GM12878 (cell line): ENCODE measurements at regions not wholly inside any gene's neighbourhood (a gene's known extent, or its start where the extent isn't known, plus 50 kb on each side); places are given as distances from the start of the nearest gene placed in this dataset.
A peak's percentile ranks its signal among the peaks of the same experiment; 100 is the strongest.

ENCODE experiments used
- ATAC-seq: fragments of 200-7000 bp; cut with Tn5 transposase; 3 replicates; pipeline ENCODE4 v1.9.1; 2020; ENCODE audit warnings: mild to moderate bottlenecking, moderate library complexity
- BruUV-seq: library from RNA; stranded (reverse); fragments of 400-500 nt; replicated peaks from 2 replicates; lab custom pipeline; 2021; lab: Mats Ljungman, UMichigan
- CTCF ChIA-PET: fragments of 300-600 bp; sonication (Branson Sonifier 250); formaldehyde crosslinking; extraction: SDS; loops from one replicate; lab custom pipeline; 2021; ENCODE audit warnings: inconsistent platforms; lab: Yijun Ruan, JAX
- POLR2A ChIA-PET: fragments of 350-600 bp; formaldehyde crosslinking; extraction: SDS; loops from one replicate; lab custom pipeline; 2021; ENCODE audit warnings: inconsistent platforms; lab: Charles Lee
- RAD21 ChIA-PET: fragments of 300-600 bp; sonication (Branson Sonifier 250); formaldehyde crosslinking; loops from one replicate; lab custom pipeline; 2023; ENCODE audit warnings: antibody characterized with exemption; ENCODE audit not compliant: unreplicated experiment; lab: Charles Lee
- SMC1A ChIA-PET: fragments of 300-600 bp; sonication (Branson Sonifier 250); formaldehyde crosslinking; loops from one replicate; lab custom pipeline; 2023; ENCODE audit not compliant: unreplicated experiment, uncharacterized antibody; lab: Charles Lee
- DNase-seq: peaks from one replicate; pipeline ENCODE4 v3.0.0-alpha.2; 2011; ENCODE audit warnings: low read depth, low spot score
- FAIRE-seq: peaks from 3 replicates; lab custom pipeline; 2011; peaks lifted over from hg19 to GRCh38; lab: Jason Lieb, UNC
- H2AFZ ChIP-seq: 2 replicates; pipeline ENCODE4 v1.6.0; 2011; ENCODE audit warnings: low read depth, low read length, control low read depth; ENCODE audit not compliant: control insufficient read depth
- H3K27ac ChIP-seq: 2 replicates; pipeline ENCODE4 v1.5.1; 2011; ENCODE audit warnings: control low read depth; ENCODE audit not compliant: control insufficient read depth, insufficient read depth
- H3K27me3 ChIP-seq, 2 experiments: replicated peaks in 1 of 2; 2 replicates each; pipeline versions ENCODE4 v1.6.0 to v1.6.1; 2011; ENCODE audit warnings: low read length in 1 of 2; ENCODE audit not compliant: control insufficient read depth in 2 of 2, insufficient read depth in 2 of 2
- H3K36me3 ChIP-seq, 2 experiments: 2 replicates each; pipeline ENCODE4 v1.5.1; 2011; ENCODE audit warnings: low read length in 1 of 2; ENCODE audit not compliant: control insufficient read depth in 2 of 2, insufficient read depth in 2 of 2
- H3K4me1 ChIP-seq: 2 replicates; pipeline ENCODE4 v1.6.1; 2011; ENCODE audit warnings: mild to moderate bottlenecking, low read length, moderate library complexity, mixed read lengths; ENCODE audit not compliant: control insufficient read depth, insufficient read depth
- H3K4me2 ChIP-seq: 2 replicates; pipeline ENCODE4 v1.6.0; 2011; ENCODE audit warnings: control low read depth; ENCODE audit not compliant: control insufficient read depth, insufficient read depth
- H3K4me3 ChIP-seq: fragments of 200-600 bp; sonication (generic); 2 replicates; pipeline ENCODE4 v1.5.1; 2016
- H3K79me2 ChIP-seq: 2 replicates; pipeline ENCODE4 v1.6.0; 2011; ENCODE audit warnings: low read length; ENCODE audit not compliant: control insufficient read depth, insufficient read depth
- H3K9ac ChIP-seq: 2 replicates; pipeline ENCODE4 v1.8.0; 2011; ENCODE audit warnings: low read length, control low read depth, mixed read lengths; ENCODE audit not compliant: control insufficient read depth, insufficient read depth
- H3K9me3 ChIP-seq: replicated peaks from 3 replicates; pipeline ENCODE4 v1.5.1; 2011; ENCODE audit warnings: mild to moderate bottlenecking, low read length; ENCODE audit not compliant: control insufficient read depth, insufficient read depth
- H4K20me1 ChIP-seq: 2 replicates; pipeline ENCODE4 v1.6.0; 2011; ENCODE audit not compliant: control insufficient read depth, insufficient read depth
- RAD21 ChIP-seq: IDR thresholded peaks from 2 replicates; pipeline ENCODE4 v1.6.1; 2011; ENCODE audit warnings: mild to moderate bottlenecking, low read depth, low read length, moderate library complexity; ENCODE audit not compliant: insufficient read depth
- SMC3 ChIP-seq: IDR thresholded peaks from 2 replicates; pipeline ENCODE4 v1.6.1; 2011; ENCODE audit warnings: low read length, improper control_type of control experiment, borderline replicate concordance
- YY1 ChIP-seq: IDR thresholded peaks from 2 replicates; pipeline ENCODE4 v1.6.1; 2011; ENCODE audit warnings: low read depth, mild to moderate bottlenecking, low read length
- WGBS: methylation state at CpG from one replicate; pipeline ENCODE4 v1.1.6; 2016; ENCODE audit warnings: low lambda C conversion rate; ENCODE audit not compliant: insufficient replicate concordance, insufficient coverage; ENCODE audit errors: missing lambda C conversion rate; 5-methylcytosine and 5-hydroxymethylcytosine counted together
- in situ Hi-C: fragments of 300-500 bp; cut with MboI; formaldehyde crosslinking; loops from 9 replicates; pipeline ENCODE4 v1.14.3; 2018; ENCODE audit warnings: mixed read lengths
- intact Hi-C: fragments of 100-400 bp; cut with micrococcal nuclease; formaldehyde crosslinking; loops from one replicate; pipeline ENCODE4 v1.14.2; 2022; ENCODE audit not compliant: unreplicated experiment
- TF ChIP-seq, protein P1 (sequence below): fragments of 450-650 bp; formaldehyde crosslinking; IDR thresholded peaks from 2 replicates; pipeline ENCODE4 v1.5.0; 2022; ENCODE audit warnings: mild to moderate bottlenecking, missing genetic modification characterization
- TF ChIP-seq, protein P2 (sequence below), 3 experiments: IDR thresholded peaks in 2 of 3; conservative IDR thresholded peaks in 1 of 3; 2 replicates each; pipeline ENCODE4 v1.5.1; 2011; ENCODE audit warnings: low read depth in 3 of 3, low read length in 3 of 3, mild to moderate bottlenecking in 3 of 3, control low read depth in 2 of 3, moderate library complexity in 2 of 3, inconsistent platforms in 1 of 3, mixed read lengths in 1 of 3; ENCODE audit not compliant: control insufficient read depth in 2 of 3, insufficient read depth in 1 of 3; ENCODE audit errors: extremely low read depth in 1 of 3

DNA sequence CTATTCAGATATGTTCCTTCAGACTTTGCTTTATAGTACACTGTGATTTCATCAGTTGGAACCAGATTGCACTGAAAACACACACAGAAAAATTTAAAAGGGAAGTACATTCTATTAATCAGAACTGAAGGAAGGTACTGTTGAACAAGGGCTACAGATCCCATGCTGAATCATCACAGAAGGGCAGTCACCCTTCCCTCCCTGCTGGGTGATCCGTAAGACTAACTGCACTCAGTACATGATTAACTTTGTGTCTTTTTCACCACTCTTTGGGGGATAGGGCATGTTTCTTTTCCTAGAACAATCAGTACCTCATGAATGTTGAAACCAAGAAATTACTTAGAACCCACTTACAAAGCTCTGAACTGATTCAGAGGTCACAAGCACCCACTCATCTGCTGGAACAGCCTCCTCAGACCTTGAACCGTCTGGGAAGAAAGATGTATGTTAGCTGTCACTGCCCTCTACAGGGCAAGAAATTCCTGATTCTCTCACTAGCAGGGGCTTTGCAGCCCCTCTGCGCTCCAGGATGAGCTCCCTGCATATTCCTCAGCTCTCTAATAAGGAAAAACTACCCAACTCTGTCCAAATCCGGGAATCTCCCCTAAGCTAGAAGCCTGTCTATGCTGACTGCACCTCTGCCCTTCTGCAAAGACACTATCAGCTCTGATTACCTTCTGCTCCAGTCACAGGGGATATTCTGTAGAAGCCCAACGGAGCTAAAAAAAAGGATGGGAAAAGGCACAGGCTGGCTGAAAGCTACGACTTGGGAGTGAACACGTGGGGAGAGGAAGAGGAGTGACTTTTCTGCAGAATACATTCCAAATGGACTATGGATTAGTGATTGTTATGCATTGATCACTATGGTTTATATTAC, 51.0 kb downstream of the IARS1 start:
- SMC1A ChIA-PET = interaction anchor here (1.3 to 1.6 kb wide), 3 partner anchors 10 to 103 kb away, joined by 3 to 11 read pairs (median 4); no protein-coding TSS in a partner anchor
- Histone ChIP-seq H2AFZ (no peak overlapping the region), H4K20me1 (no peaks in the 10 kb centered on the region), H3K36me3 (peaks cover 35 to 56% of the 10 kb centered on the region in 2 experiments), H3K9me3 (no peaks in the 10 kb centered on the region), H3K4me1 (no peaks in the 10 kb centered on the region), H3K4me2 (no peak overlapping the region), H3K79me2 (no peaks in the 10 kb centered on the region), H3K27ac (no peak overlapping the region), H3K9ac (no peak overlapping the region)
- in situ Hi-C loops = no loop called here
- CTCF ChIA-PET = interaction anchor here (0.7 to 5.7 kb wide), 8 partner anchors 10 to 108 kb away, joined by 3 to 55 read pairs (median 4); no protein-coding TSS in a partner anchor
- POLR2A ChIA-PET = no interaction called here
- 74% methylated on average over 7 of the region's 7 CpGs for WGBS
- RAD21 ChIA-PET = interaction anchor here (1.8 kb wide), 1 partner anchor 103 kb away, joined by 20 read pairs; no protein-coding TSS in a partner anchor
- no TSS peak for BruUV-seq
- FAIRE-seq (no peak), DNase-seq (no peak), ATAC-seq (no peak)
- TF ChIP-seq, protein P1, sequence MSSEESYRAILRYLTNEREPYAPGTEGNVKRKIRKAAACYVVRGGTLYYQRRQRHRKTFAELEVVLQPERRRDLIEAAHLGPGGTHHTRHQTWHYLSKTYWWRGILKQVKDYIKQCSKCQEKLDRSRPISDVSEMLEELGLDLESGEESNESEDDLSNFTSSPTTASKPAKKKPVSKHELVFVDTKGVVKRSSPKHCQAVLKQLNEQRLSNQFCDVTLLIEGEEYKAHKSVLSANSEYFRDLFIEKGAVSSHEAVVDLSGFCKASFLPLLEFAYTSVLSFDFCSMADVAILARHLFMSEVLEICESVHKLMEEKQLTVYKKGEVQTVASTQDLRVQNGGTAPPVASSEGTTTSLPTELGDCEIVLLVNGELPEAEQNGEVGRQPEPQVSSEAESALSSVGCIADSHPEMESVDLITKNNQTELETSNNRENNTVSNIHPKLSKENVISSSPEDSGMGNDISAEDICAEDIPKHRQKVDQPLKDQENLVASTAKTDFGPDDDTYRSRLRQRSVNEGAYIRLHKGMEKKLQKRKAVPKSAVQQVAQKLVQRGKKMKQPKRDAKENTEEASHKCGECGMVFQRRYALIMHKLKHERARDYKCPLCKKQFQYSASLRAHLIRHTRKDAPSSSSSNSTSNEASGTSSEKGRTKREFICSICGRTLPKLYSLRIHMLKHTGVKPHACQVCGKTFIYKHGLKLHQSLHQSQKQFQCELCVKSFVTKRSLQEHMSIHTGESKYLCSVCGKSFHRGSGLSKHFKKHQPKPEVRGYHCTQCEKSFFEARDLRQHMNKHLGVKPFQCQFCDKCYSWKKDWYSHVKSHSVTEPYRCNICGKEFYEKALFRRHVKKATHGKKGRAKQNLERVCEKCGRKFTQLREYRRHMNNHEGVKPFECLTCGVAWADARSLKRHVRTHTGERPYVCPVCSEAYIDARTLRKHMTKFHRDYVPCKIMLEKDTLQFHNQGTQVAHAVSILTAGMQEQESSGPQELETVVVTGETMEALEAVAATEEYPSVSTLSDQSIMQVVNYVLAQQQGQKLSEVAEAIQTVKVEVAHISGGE (CRISPR knock-in tag) = no peak
- TF ChIP-seq, protein P2, sequence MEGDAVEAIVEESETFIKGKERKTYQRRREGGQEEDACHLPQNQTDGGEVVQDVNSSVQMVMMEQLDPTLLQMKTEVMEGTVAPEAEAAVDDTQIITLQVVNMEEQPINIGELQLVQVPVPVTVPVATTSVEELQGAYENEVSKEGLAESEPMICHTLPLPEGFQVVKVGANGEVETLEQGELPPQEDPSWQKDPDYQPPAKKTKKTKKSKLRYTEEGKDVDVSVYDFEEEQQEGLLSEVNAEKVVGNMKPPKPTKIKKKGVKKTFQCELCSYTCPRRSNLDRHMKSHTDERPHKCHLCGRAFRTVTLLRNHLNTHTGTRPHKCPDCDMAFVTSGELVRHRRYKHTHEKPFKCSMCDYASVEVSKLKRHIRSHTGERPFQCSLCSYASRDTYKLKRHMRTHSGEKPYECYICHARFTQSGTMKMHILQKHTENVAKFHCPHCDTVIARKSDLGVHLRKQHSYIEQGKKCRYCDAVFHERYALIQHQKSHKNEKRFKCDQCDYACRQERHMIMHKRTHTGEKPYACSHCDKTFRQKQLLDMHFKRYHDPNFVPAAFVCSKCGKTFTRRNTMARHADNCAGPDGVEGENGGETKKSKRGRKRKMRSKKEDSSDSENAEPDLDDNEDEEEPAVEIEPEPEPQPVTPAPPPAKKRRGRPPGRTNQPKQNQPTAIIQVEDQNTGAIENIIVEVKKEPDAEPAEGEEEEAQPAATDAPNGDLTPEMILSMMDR (IDR thresholded peaks at IDR 0.05 in 2 of 3, conservative IDR thresholded peaks at IDR 0.05 in 1 of 3; ENCODE audit: control insufficient read depth in 2 of 3, extremely low read depth in 1 of 3, insufficient read depth in 1 of 3, low read depth in 3 of 3, low read length in 3 of 3) = peak in 2 of 3 experiments; percentile 8 to 18; a peak in 1 of 6 replicates
- TF ChIP-seq RAD21 (peak; percentile 37), SMC3 (peak; percentile 14; the same call in 1 of the 2 replicates), YY1 (no peak)
- TF ChIP-seq, all 136 proteins: peak for 3
- Histone ChIP-seq H3K4me3 (no peak overlapping the region), H3K27me3 (no peaks in the 10 kb centered on the region)
- intact Hi-C loops = loop anchor here (5.0 kb wide), 1 partner anchor 105 kb away; no protein-coding TSS in a partner anchor
